ENCODE measurements at regions not wholly inside any gene's neighbourhood (a gene's known extent, or its start where the extent isn't known, plus 50 kb on each side); places are given as distances from the start of the nearest gene placed in this dataset.
"Not testable (repeated sequence)": the region's sequence is repeated elsewhere in the genome, so short reads cannot be mapped to it uniquely, and the experiment has no call there.

DNA sequence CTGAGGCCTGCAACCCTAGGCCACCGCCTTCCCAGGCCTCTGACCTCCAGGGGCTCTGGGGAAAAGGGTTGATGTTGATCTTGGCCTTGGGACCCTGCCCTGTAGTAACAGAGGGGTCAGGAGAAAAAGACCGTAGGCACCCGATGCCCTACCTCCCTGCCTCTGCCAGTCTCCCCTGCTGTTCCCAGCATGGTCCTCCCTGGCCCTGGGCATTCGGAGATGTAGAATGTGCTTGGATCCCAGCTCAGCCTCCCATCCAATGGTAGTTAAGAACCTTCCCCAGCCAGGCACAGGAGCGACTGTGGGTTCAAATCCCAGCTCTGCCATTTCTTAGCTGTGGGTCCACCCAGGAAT is 72.0 kb upstream of the TARDBP start:
- DNase-seq = no peak

DNA sequence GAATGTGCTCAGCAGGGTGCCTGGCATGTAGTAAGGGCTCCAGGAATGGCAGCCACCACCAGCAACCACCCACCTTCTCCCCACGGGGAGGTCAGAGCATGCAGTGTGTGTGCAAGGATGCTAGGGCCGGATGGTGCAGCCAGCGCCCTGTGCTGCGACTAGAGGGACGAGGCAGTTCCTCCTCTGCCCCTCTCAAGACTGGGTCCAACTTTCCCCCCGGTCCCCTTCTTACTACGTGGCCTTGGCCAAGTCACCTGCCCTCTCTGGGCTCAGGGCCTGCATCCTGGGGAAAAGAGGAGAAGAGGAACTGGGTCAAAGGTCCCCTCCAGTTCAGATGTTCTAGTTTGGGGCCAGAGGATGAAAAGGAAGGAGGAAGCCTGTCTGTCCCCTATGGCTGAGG is 71.6 kb upstream of the TARDBP start:
- no peak for DNase-seq

DNA sequence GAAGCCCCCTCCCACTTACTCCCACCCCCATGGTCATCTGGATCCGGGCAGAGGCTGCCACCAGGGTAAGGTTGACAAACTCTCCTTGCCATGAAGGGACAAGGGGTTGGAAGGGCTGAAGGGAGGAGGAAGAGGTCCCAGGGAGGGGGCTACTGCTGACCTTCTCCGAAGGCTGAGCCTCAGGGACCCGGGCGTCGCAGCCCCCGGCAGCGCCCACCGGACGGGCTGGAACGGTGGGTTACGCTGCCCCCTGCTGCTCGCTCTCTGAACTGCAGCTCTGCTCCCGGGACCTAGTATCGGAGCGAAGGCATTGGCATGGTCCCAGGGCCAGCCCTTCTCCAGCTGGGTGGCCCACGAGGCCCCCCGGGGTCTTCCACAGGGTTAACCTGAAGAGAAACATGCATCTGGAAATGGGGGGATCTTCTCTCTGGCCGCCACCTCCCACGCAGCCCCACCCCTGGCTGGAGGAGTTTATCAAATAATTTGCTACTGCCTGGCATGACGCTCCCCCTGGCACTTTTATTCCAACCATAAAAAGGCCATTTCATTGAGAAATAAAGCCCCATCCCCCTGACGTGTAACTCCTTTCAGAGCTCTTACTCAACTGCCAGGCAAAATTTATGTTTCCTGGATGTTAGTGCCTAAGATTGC is 70.4 kb upstream of the TARDBP start:
- DNase-seq = peak; percentile 73

DNA sequence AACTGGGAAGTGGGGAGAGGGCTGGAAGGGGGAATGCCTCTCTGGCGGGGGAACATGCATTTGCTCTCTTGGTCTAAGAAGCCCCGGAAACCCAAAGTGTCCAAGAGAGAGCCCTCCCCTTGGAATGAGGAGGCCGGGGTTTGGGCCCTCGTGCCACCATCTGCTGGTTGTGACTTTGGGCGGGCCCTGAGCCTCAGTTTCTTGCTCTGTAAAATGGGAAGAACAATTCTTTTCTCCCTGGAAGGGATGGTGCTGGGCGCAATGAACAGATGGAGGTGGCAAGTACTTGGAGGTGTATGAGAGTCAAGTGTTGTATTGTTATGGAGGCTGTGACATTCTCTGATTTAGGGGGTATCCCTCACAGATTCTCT is 69.9 kb upstream of the TARDBP start:
- no peak for DNase-seq

DNA sequence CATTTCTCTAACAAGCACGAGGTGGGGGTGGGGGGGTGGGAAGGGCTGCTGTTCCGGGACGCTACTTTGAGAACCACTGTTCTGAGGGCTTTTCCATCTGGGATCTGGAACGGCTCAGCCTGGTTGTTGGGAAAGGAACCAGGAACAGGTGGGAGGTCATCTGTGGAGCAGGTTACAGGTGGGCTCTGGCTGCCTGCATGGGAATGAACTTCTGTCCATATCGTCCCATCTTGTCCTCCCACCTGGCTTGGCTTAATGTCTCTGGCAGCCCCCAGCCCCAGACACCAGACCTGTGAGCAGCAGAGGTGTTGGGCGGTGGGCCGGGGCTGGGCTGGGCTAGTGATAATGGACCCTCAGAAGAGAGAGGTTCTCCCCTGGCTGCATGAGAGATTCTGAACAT is 69.4 kb upstream of the TARDBP start:
- DNase-seq = no peak

DNA sequence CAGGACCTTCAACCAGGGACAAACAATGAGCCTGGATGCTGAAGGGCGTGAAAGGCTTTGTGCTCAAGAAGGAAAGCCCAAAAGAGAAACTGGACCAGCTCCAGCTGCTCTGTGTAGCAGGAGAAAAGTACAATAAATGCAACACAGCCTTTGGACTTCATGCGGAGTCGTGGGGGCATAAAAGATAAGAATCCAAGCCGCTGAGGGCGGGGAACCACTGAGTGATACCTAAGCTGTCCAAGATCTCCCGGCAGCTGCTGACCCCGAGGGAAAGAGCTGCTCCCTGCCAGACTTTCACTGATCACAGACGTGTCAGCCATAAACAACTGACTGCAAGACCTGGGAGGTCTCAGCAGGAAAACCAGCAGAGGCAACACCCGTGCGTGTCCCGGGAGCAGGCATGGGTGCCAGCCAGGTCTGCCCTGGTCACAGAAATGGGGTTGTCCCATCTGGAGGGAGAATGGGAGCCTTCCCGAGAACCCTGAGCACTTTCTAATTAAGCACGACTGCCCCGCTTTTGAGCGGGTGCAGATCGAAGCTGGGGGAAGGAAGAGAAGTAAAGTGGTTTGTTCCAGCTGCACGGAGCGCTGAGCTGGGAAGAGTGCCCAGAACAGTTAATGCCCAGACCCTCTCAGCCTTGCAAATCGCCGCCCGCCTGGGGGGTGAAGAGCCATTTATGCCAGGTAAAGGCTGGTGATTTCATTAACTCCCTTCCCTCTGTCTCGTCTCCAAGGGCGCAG is 68.3 kb upstream of the TARDBP start:
- DNase-seq = peak; percentile 77

DNA sequence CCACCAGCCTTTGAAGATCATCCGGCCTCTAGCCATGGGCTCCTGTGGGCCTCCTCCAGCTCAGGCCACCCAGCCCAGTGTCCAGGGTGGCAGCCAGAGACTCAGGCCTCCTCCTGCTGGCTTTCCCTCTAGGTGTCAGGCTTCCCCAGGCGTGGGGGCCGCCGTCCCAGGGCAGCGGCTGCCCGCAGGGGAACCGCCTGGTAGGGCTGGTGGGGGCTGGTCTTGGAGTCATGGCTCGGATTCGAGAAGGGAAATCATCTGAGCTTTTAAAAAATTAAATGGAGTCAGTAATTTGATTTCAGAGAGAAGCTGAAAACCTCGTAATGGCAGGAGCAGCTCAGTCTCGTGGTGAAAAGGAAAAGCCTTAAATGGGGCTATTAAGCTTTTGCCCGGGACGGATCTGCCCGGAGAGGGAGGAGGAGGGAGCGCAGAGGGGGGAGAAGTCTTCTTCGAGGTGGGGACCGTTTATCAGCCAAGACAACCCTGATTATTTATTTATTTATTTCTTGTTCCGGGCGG is 66.4 kb upstream of the TARDBP start:
- no peak for DNase-seq

DNA sequence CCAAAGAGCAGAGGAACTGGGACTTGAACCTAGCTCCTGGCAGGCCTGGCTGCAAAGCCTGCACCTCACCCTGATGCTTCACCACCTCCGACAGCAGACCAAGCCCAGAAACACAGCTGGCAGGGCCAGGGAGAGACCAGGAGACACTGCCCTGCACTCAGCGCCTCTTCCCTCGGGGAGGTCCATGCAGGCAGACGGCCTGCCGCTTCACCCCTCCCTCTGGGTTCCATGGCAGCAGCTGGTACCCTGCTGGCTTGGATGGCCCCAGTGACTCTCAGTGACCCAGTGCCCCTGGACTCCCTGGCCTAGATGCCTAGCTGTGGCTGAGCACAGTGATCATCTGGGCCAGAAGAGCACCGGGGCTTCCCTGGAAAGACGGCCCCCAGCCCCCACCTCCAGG is 65.3 kb upstream of the TARDBP start:
- DNase-seq = no peak

DNA sequence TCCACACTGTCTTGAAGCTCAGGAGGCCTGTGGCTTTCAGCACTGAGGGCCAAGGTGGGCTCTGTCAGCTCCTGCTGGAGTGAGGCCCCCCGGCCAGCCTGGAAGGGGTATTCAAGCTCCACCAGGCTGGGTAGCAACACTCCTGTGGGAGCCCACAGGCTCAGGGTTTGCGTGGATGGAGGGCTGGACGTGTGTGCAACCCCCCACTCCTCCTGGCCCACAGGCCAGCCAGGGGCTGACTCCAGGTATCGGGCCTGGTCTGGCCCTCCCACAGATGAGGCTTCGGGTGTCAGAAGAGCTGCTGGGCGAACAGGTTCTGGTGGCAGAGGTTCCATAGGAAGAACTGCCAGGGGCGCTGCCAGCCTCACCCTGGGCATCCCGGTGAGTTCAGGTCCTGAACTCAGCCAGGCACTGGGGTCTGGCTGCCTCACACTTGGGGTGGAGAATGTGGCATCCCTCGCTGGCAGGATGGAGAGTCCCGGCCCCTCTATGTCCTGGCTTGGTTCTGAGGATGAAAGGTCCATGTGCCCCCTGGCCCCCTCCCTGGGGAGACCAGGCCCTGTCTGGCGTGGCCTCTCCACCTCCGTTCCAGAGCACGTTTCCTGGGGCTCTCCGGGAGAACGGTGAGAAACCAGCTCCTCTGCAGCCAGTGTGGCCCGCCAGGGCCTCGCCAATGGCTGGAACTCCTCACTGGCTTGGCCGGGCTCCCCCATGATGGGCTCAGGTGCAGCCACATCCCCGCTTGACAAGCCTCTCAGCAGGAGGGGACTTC is 64.6 kb upstream of the TARDBP start:
- no peak for DNase-seq

DNA sequence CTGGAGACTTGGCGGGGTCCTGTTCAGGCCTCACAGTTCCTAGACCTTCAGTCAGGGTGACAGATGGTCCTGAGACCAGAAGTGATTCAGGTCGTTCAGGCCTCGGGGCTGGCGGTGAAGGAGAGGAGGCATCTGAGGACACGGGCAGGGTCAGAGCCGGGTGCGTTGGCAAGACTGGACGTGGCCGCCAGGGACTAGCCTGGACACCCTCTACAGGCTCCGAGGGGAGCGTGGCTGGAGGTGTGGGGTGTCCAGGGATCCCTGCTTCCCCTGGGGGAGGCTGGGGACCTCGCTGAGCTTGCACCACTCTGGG is 64.0 kb upstream of the TARDBP start:
- DNase-seq = no peak

DNA sequence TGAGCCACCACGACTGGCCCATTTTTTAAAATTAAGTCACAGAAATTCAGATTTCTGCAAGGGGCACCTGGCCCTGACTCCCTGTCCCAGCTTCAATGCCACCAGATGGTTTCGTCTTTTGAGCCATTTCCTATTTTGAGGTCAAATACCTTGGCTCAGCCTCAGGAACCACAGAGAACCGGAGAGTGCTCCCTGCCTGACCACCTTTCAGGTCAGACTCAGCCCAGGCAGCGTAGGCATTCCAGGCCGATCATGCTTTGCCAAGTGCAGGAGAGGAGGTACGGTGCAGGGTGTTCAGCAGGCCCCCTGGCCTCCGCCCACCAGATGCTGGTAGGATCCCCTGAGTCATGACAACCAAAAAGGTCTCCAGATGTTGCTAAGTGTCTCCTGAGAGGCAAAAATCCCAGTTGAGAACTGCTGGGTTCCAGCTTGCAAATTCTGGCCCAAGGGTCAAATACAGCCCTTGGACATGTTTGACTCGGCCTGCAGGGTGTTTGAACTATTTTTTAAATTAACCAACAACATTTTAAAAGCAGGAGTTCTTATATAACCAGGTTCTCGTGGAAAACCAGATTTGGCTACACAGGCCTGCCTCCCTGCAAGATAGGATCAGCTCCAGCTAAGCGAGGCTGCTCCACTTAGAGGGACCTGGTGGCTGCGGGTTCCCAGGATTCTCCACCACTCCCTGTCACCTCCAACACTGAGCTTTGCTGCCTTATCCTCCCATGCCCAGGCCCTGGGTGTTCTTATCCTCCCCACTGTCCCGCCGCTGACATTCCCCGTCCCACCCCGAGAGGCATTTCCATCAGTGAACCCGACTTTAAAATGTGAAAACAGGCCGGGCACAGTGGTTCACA is 61.9 kb upstream of the TARDBP start:
- DNase-seq = no peak

DNA sequence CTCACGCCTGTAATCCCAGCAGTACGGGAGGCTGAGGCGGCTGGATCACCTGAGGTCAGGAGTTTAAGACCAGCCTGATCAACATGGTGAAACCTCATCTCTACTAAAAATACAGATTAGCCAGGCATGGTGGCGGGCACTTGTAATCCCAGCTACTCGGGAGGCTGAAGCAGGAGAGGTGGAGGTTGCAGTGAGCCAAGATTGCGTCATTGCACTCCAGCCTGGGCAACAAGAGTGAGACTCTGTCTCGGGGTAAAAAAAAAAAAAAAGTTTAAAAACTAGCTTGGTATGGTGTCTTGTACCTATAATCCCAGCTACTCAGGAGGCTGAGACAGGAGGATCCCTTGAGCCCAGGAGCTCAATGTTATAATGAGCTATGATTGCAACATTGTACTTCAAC is 61.2 kb upstream of the TARDBP start:
- DNase-seq = not testable (repeated sequence)

DNA sequence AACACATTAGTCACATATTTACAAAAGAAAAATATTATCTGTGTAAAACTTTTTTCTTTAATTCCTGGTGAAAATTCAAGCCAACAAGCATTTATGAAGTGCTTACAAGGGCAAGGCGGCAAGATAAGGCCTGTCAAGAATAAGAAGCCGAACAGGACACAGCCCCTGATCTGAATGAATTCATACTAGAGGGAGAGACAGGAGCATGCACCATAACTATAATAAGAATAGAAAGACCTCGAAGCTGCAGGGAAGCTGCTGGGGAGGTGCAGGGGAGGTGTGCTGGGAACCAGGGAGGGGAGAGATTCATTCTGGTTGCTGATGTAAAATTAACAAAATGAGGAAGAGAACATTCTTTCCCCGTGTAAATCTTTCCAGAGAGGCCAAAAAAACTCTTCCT is 60.5 kb upstream of the TARDBP start:
- no peak for DNase-seq

DNA sequence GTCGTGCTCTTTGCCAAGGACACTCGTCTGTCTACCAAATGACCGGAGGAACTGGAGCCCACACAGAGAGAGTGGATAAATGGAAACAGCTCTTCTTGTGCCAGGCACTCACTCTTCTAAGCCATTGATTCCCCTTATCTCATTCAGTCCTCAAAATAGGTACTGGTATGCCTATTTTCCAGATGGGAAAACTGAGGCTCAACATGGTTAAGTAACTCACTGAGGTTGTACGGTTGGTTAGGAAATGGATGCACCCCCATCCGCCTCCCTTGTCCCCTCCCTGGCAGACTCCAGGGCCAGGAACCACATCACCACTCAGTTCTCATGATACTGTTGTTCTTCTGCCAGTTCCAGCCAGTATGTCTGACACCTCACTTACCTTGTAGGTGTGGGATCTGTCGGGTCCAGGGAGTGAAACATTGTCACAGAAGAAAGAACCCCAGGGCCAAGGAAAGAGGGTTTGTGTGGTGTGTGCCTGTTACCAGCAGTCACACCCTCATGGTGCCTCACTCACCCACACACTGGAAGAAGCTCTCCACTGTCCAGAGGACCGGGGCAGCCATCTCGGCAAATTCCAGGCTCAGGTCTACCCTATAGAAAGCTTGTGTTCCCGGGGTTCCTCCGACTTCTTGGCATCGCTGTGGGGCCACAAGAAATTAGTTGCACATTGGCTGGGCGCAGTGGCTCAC is 58.8 kb upstream of the TARDBP start:
- no peak for DNase-seq

DNA sequence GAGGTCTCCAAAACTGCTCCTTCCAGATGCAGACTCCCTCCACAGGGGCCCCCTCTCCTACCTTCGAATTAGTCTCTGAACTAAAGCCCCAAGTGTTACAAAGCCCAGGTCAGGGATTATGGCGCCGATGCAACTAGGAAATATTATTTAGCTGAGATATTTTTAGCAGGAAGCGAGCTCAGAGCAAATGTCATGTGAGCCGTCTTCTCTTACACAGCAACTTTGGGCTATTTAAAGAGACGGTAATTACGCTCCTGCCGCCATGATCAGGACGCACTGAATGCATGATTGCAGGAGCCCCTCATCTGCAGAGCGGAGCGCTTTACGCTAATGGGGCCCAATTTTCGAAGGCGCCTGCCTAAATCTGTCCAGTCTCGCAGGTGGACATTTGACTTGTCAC is 55.3 kb upstream of the TARDBP start:
- peak; percentile 40 for DNase-seq

DNA sequence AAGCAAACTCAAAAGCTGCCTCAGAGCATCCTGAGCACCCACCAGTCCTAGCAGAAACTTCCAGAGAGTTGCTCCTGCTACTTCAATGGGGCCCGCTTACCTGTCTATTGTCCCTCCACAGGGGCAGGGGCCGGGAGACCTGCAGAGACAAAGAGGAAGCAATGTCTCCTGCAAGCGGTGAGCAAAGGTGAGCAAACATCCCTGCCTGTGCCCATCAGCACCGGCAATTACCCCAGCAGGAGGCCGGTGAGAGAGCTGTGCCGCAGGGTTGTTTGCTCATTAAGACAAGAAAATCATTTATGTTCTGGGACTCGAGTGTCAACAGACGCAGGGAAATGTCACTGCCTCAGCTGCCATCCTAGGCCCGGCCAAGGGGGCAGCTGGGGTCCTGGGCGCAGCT is 53.8 kb upstream of the TARDBP start:
- no peak for DNase-seq

DNA sequence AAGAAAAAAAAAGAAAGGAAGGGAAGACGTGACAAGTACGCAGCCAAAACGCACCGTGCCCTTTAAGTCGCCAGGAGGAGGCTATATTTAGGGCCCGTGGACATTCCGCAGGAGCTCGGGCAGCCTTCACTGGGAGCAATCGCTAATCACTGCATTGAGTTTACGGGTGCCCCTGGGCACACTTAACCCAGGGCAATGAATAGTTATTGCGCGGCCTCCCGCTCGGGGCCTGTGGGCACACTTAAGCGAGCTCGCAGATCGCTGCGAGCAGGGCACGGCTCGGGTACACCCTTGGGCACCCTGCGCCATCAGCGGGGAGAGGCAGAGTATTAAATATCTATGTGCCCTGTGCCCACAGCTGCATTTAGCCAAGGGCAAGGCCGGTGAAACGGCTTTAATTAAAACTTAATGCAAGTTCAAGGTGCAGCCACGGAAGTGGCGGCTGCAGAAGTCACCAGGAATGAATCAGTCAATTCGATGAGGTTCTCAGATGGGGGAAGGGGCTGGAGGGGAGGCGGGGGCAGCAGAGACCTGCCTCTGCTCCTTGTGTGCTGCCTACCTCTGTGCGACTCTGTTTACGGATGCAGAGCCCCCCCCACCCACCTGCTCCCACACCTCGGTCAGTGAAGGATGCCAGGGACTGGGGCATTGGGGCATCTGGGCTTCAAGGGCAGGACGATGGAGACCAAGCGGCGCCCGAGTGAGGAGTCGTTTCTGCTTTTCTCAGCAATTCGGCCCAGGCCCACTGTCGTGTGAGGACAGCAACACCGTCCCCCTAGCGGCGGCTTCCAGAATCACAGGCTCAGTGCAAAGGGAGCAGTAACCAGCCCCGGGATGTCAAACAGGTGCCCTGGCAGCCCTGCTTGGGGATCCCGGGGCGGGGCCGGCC is 51.8 kb upstream of the TARDBP start:
- DNase-seq = peak; percentile 91

DNA sequence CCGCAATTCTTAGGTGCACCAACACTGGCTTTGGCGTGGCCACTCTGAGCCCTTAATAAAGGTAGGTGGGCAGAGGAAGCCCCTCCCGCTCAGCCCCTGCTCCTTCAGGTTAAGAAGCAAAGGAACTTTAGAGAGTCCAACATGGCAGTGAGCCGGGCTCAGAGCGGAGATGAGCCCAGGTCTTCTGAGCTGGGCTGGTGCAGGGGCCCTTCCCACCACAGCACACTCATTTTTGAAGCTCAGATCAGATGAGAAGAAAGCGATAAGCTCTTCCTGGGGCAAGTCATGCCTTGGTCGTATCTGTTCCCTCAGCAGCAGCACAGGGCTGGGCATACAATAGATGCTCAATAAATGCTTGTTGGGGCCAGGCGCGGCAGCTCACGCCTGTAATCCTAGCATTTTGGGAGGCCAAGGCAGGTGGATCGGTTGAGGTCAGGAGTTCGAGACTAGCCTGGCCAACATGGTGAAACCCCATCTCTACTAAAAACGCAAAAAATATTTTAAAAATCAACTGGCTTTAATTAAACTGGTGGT is 51.1 kb upstream of the TARDBP start:
- no peak for DNase-seq

DNA sequence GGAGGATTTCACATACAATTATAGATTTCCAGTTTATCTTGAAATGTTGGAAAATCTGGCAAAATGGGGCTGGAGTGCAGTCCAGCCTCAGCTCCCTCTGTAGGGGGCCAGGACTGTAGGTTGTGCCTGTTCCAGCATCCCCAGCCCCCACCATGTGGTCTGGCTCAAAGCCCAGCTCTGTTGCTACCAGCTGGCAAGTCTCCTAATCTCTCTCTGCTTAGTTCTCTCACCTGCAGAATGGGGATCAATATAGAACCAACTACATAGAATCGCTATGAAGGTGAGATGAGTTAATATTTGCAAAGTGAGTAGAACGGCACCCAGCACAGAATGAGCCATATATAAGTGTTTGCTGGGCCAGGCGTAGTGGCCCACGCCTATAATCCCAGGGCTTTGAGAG is 50.0 kb upstream of the TARDBP start:
- DNase-seq = peak; percentile 38
